OCI-LY1 (cell line): ENCODE measurements at regions not wholly inside any gene's neighbourhood (a gene's known extent, or its start where the extent isn't known, plus 50 kb on each side); places are given as distances from the start of the nearest gene placed in this dataset.

Source experiments
- H2AFZ ChIP-seq: fragments of 200-600 bp; sonication (generic), shearing (Covaris generic); 2 replicates; pipeline ENCODE4 v1.6.0; 2014; ENCODE audit warnings: antibody characterized with exemption, mild to moderate bottlenecking, low read length
- H3F3A ChIP-seq: fragments of 200-600 bp; sonication (generic), shearing (Covaris generic); 2 replicates; pipeline ENCODE4 v1.6.0; 2014; ENCODE audit warnings: mild to moderate bottlenecking, antibody characterized with exemption, low read length, moderate library complexity; ENCODE audit not compliant: insufficient read depth
- H3K27ac ChIP-seq: fragments of 200-600 bp; sonication (generic); 2 replicates; pipeline ENCODE4 v1.5.1; 2014; ENCODE audit warnings: low read length, mixed run types, mild to moderate bottlenecking, low read depth; ENCODE audit not compliant: poor library complexity, severe bottlenecking
- H3K27me3 ChIP-seq: fragments of 200-600 bp; sonication (generic); 2 replicates; pipeline ENCODE4 v1.6.0; 2014; ENCODE audit warnings: antibody characterized with exemption, mild to moderate bottlenecking, low read length, moderate library complexity; ENCODE audit not compliant: insufficient read depth
- H3K36me3 ChIP-seq: fragments of 200-600 bp; sonication (generic); 2 replicates; pipeline ENCODE4 v1.6.1; 2014; ENCODE audit warnings: mild to moderate bottlenecking, antibody characterized with exemption, low read length, moderate library complexity, mixed read lengths; ENCODE audit not compliant: insufficient read depth
- H3K4me1 ChIP-seq: fragments of 200-600 bp; sonication (generic); 2 replicates; pipeline ENCODE4 v1.5.1; 2014; ENCODE audit warnings: mild to moderate bottlenecking, low read length, moderate library complexity; ENCODE audit not compliant: insufficient read depth, severe bottlenecking
- H3K4me2 ChIP-seq: fragments of 200-600 bp; sonication (generic), shearing (Covaris generic); 2 replicates; pipeline ENCODE4 v1.6.1; 2014; ENCODE audit warnings: low read length
- H3K4me3 ChIP-seq: fragments of 200-600 bp; sonication (generic); 2 replicates; pipeline ENCODE4 v1.5.1; 2014; ENCODE audit warnings: low read length, low read depth, mild to moderate bottlenecking, mixed read lengths; ENCODE audit not compliant: poor library complexity, severe bottlenecking
- H3K79me2 ChIP-seq: fragments of 200-600 bp; shearing (Covaris generic); 2 replicates; pipeline ENCODE4 v1.6.1; 2016; ENCODE audit warnings: mixed run types, low read length, mixed read lengths; ENCODE audit not compliant: insufficient read depth
- H3K9ac ChIP-seq: fragments of 200-600 bp; sonication (generic), shearing (Covaris generic); 2 replicates; pipeline ENCODE4 v1.6.1; 2014; ENCODE audit warnings: mild to moderate bottlenecking, low read length, mixed read lengths
- H3K9me2 ChIP-seq: fragments of 200-600 bp; sonication (generic), shearing (Covaris generic); 2 replicates; pipeline ENCODE4 v1.6.1; 2014; ENCODE audit warnings: low read depth, mild to moderate bottlenecking, low read length, mixed read lengths
- H3K9me3 ChIP-seq: fragments of 200-600 bp; shearing (Covaris generic); 2 replicates; pipeline ENCODE4 v1.6.1; 2014; ENCODE audit warnings: low read length, mixed read lengths
- H4K20me1 ChIP-seq: fragments of 200-600 bp; sonication (generic), shearing (Covaris generic); 2 replicates; pipeline ENCODE4 v1.6.0; 2016; ENCODE audit warnings: mild to moderate bottlenecking, low read length; ENCODE audit not compliant: insufficient read depth
- CTCF ChIP-seq: fragments of 200-600 bp; sonication (generic), shearing (Covaris generic); IDR thresholded peaks from 2 replicates; pipeline ENCODE4 v1.5.1; 2017; ENCODE audit warnings: mild to moderate bottlenecking, antibody characterized with exemption, low read length, moderate library complexity, mixed read lengths
- EZH2 ChIP-seq: fragments of 200-600 bp; sonication (generic), shearing (Covaris generic); IDR thresholded peaks from 2 replicates; pipeline ENCODE4 v1.8.0; 2017; ENCODE audit warnings: borderline replicate concordance, mixed run types, mild to moderate bottlenecking, antibody characterized with exemption, low read length, moderate library complexity, mixed read lengths

GRCh38 chr2:238613610-238614009 lies 186.9 kb downstream of the ASB1 start:
- Histone ChIP-seq H3K9me3 (no peaks in the 10 kb centered on the region), H3K9me2 (no peaks in the 10 kb centered on the region), H3K36me3 (no peaks in the 10 kb centered on the region), H3K9ac (no peak overlapping the region), H3K27me3 (no peaks in the 10 kb centered on the region), H3K4me2 (no peak overlapping the region), H4K20me1 (no peaks in the 10 kb centered on the region), H3K27ac (no peak overlapping the region), H3K79me2 (no peaks in the 10 kb centered on the region), H3K4me1 (no peaks in the 10 kb centered on the region), H3F3A (no peaks in the 10 kb centered on the region), H3K4me3 (no peak overlapping the region), H2AFZ (no peak overlapping the region)
- TF ChIP-seq EZH2 (no peak), CTCF (no peak)

- Histone ChIP-seq H3K4me2 (no peak overlapping the region), H2AFZ (no peak overlapping the region), H3K9me3 (no peaks in the 10 kb centered on the region), H3K4me3 (no peak overlapping the region), H3K79me2 (no peaks in the 10 kb centered on the region), H3K9ac (no peak overlapping the region), H4K20me1 (no peaks in the 10 kb centered on the region), H3K9me2 (no peaks in the 10 kb centered on the region), H3F3A (no peaks in the 10 kb centered on the region), H3K4me1 (no peaks in the 10 kb centered on the region), H3K36me3 (no peaks in the 10 kb centered on the region), H3K27me3 (no peaks in the 10 kb centered on the region), H3K27ac (no peak overlapping the region)
- no peak for TF ChIP-seq CTCF
- no peak for TF ChIP-seq EZH2
Measured at GRCh38 chr2:238614376-238614775, 187.6 kb downstream of the ASB1 start.

GRCh38 chr2:238615187-238615586 lies 188.5 kb downstream of the ASB1 start:
- no peak for TF ChIP-seq CTCF
- TF ChIP-seq EZH2 = no peak
- Histone ChIP-seq H2AFZ (no peak overlapping the region), H3K27me3 (no peaks in the 10 kb centered on the region), H3K36me3 (no peaks in the 10 kb centered on the region), H3K9me2 (no peaks in the 10 kb centered on the region), H3K4me3 (no peak overlapping the region), H3K9me3 (no peaks in the 10 kb centered on the region), H3K4me1 (no peaks in the 10 kb centered on the region), H3K9ac (no peak overlapping the region), H3K4me2 (no peak overlapping the region), H3K27ac (no peak overlapping the region), H3F3A (no peaks in the 10 kb centered on the region), H4K20me1 (no peaks in the 10 kb centered on the region), H3K79me2 (no peaks in the 10 kb centered on the region)
